CD14-positive monocyte (primary cell): ENCODE measurements at regions not wholly inside any gene's neighbourhood (a gene's known extent, or its start where the extent isn't known, plus 50 kb on each side); places are given as distances from the start of the nearest gene placed in this dataset.

Source experiments
- DNase-seq, 3 donors: peaks; one replicate each; pipeline ENCODE4 v3.0.0-alpha.2; 2011 to 2022
- H2AFZ ChIP-seq: 2 replicates; pipeline ENCODE4 v1.6.0; 2012; ENCODE audit warnings: mild to moderate bottlenecking, low read depth, low read length, inconsistent platforms; ENCODE audit not compliant: insufficient read depth, poor library complexity, severe bottlenecking
- H3K27ac ChIP-seq, 2 donors: 1 replicate in 1 of 2; 2 replicates in 1 of 2; pipeline ENCODE4 v1.5.1; 2012 to 2013; ENCODE audit warnings: low read length in 2 of 2, control low read depth in 1 of 2, inconsistent platforms in 1 of 2, low read depth in 1 of 2, mild to moderate bottlenecking in 1 of 2
- H3K27me3 ChIP-seq, 2 donors: one replicate each; pipeline versions ENCODE4 v1.6.0 to v1.6.1; 2011 to 2013; ENCODE audit warnings: low read length in 2 of 2; ENCODE audit not compliant: control insufficient read depth in 2 of 2, insufficient read depth in 2 of 2
- H3K36me3 ChIP-seq, 2 donors: replicated peaks in 1 of 2; 1 replicate in 1 of 2; 2 replicates in 1 of 2; pipeline versions ENCODE4 v1.5.1 to v1.6.1; 2012 to 2013; ENCODE audit warnings: low read length in 2 of 2, control low read depth in 1 of 2, inconsistent platforms in 1 of 2, mild to moderate bottlenecking in 1 of 2; ENCODE audit not compliant: insufficient read depth in 2 of 2, control insufficient read depth in 1 of 2
- H3K4me1 ChIP-seq, 2 donors: 1 replicate in 1 of 2; 2 replicates in 1 of 2; pipeline versions ENCODE4 v1.5.1 to v1.6.1; 2012 to 2013; ENCODE audit warnings: low read length in 2 of 2, control low read depth in 1 of 2, inconsistent platforms in 1 of 2, mild to moderate bottlenecking in 1 of 2, moderate library complexity in 1 of 2; ENCODE audit not compliant: insufficient read depth in 2 of 2, control insufficient read depth in 1 of 2
- H3K4me2 ChIP-seq: replicated peaks from 2 replicates; pipeline ENCODE3; 2012; ENCODE audit warnings: low read length, moderate library complexity, mild to moderate bottlenecking; ENCODE audit not compliant: poor library complexity, severe bottlenecking; ENCODE audit errors: extremely low read depth
- H3K4me3 ChIP-seq, 3 experiments: fragments of 200-600 bp in 1 of 3; sonication (generic) in 1 of 3; replicated peaks in 1 of 3; 1 replicate in 2 of 3; 2 replicates in 1 of 3; pipeline ENCODE4 v1.5.1; 2011 to 2013; ENCODE audit warnings: low read length in 3 of 3, mild to moderate bottlenecking in 3 of 3, control low read depth in 2 of 3, low read depth in 2 of 3, inconsistent platforms in 1 of 3, moderate library complexity in 1 of 3
- H3K79me2 ChIP-seq: 2 replicates; pipeline ENCODE4 v1.6.0; 2012; ENCODE audit warnings: mild to moderate bottlenecking, control low read depth, inconsistent platforms, low read length, moderate library complexity; ENCODE audit not compliant: insufficient read depth
- H3K9ac ChIP-seq: 2 replicates; pipeline ENCODE4 v1.6.0; 2017; ENCODE audit warnings: low read length, mild to moderate bottlenecking; ENCODE audit not compliant: insufficient read depth, poor library complexity, severe bottlenecking
- H3K9me3 ChIP-seq, 2 donors: replicated peaks in 1 of 2; 1 replicate in 1 of 2; 2 replicates in 1 of 2; pipeline versions ENCODE4 v1.5.1 to v1.6.1; 2012 to 2013; ENCODE audit warnings: low read length in 2 of 2, control low read depth in 1 of 2; ENCODE audit not compliant: control insufficient read depth in 1 of 2, insufficient read depth in 1 of 2
- H4K20me1 ChIP-seq: 2 replicates; pipeline ENCODE4 v1.6.0; 2012; ENCODE audit warnings: mild to moderate bottlenecking, low read length, control low read depth, moderate library complexity; ENCODE audit not compliant: insufficient read depth
- H3K27ac Mint-ChIP-seq, 7 donors: one replicate each; pipeline ENCODE4 v1.8.0; 2020; ENCODE audit warnings: mild to moderate bottlenecking in 7 of 7, mixed read lengths in 7 of 7, moderate library complexity in 6 of 7, inconsistent platforms in 2 of 7
- H3K27me3 Mint-ChIP-seq, 3 donors: one replicate each; pipeline ENCODE4 v1.8.0; 2021 to 2022; ENCODE audit warnings: low read depth in 3 of 3, mild to moderate bottlenecking in 3 of 3, mixed read lengths in 3 of 3, moderate library complexity in 3 of 3, inconsistent platforms in 1 of 3
- H3K36me3 Mint-ChIP-seq, 2 donors: one replicate each; pipeline ENCODE4 v1.8.0; 2020; ENCODE audit warnings: mixed read lengths in 2 of 2, inconsistent platforms in 1 of 2, mild to moderate bottlenecking in 1 of 2
- H3K4me1 Mint-ChIP-seq: one replicate; pipeline ENCODE4 v1.8.0; 2020; ENCODE audit warnings: mild to moderate bottlenecking, mixed read lengths
- H3K4me3 Mint-ChIP-seq, 2 donors: one replicate each; pipeline ENCODE4 v1.8.0; 2020; ENCODE audit warnings: mild to moderate bottlenecking in 2 of 2, mixed read lengths in 2 of 2, moderate library complexity in 1 of 2
- H3K9me3 Mint-ChIP-seq, 7 donors: one replicate each; pipeline ENCODE4 v1.8.0; 2020 to 2022; ENCODE audit warnings: mixed read lengths in 7 of 7, mild to moderate bottlenecking in 6 of 7, moderate library complexity in 6 of 7, inconsistent platforms in 2 of 7
- CTCF ChIP-seq: fragments of 200-600 bp; IDR thresholded peaks from one replicate; pipeline ENCODE4 v1.8.0; 2022; ENCODE audit warnings: antibody characterized with exemption, mild to moderate bottlenecking
- WGBS: methylation state at CpG from one replicate; pipeline ENCODE4 v1.1.5; 2013; ENCODE audit warnings: missing lambda C conversion rate; ENCODE audit not compliant: insufficient coverage; 5-methylcytosine and 5-hydroxymethylcytosine counted together
- intact Hi-C, 2 donors: fragments of 100-400 bp; cut with micrococcal nuclease; formaldehyde crosslinking; loops; one replicate each; pipeline versions ENCODE4 v1.15.0 to v1.15.1; 2023

GRCh38 chr4:119921830-119922229 lies 144.8 kb downstream of the MAD2L1 start:
- Histone ChIP-seq H3K9me3 (no peaks in the 10 kb centered on the region), H3K27me3 (no peaks in the 10 kb centered on the region), H3K79me2 (no peaks in the 10 kb centered on the region), H3K4me2 (no peak overlapping the region), H3K27ac (no peak overlapping the region), H3K4me3 (no peak overlapping the region), H3K36me3 (no peaks in the 10 kb centered on the region), H4K20me1 (no peaks in the 10 kb centered on the region), H3K9ac (no peak overlapping the region), H2AFZ (no peak overlapping the region), H3K4me1 (no peaks in the 10 kb centered on the region)
- peaks cover 0 to 6% (median 2%) of the 10 kb centered on the region in 7 donors for H3K9me3 Mint-ChIP-seq
- peaks cover 0 to 1% (median 0%) of the 10 kb centered on the region in 3 donors for H3K27me3 Mint-ChIP-seq
- no peak for DNase-seq
- H3K27ac Mint-ChIP-seq, result no peak overlapping the region
- H3K36me3 Mint-ChIP-seq, result no peaks in the 10 kb centered on the region
- WGBS, result 76% methylated on average over 2 of the region's 4 CpGs
- no peaks in the 10 kb centered on the region for H3K4me1 Mint-ChIP-seq
- intact Hi-C loops, result no loop called here
- TF ChIP-seq CTCF, result no peak
- H3K4me3 Mint-ChIP-seq, result no peak overlapping the region

GRCh38 chr4:119906277-119906676 lies 160.4 kb downstream of the MAD2L1 start:
- no peaks in the 10 kb centered on the region for H3K36me3 ChIP-seq
- H3K27ac ChIP-seq, result no peak overlapping the region
- Mint-ChIP-seq H3K4me3 (no peak overlapping the region), H3K27ac (no peak overlapping the region), H3K9me3 (peaks cover 0 to 17% (median 7%) of the 10 kb centered on the region in 7 donors), H3K36me3 (no peaks in the 10 kb centered on the region), H3K4me1 (no peaks in the 10 kb centered on the region), H3K27me3 (no peaks in the 10 kb centered on the region)
- H3K79me2 ChIP-seq, result no peaks in the 10 kb centered on the region
- no peaks in the 10 kb centered on the region for H3K27me3 ChIP-seq
- H3K9me3 ChIP-seq, result peaks cover 5 to 11% of the 10 kb centered on the region in 2 donors
- 100% methylated on average over 2 of the region's 6 CpGs for WGBS
- no peak overlapping the region for H3K4me3 ChIP-seq
- no peak overlapping the region for H3K4me2 ChIP-seq
- H3K4me1 ChIP-seq, result no peaks in the 10 kb centered on the region
- H4K20me1 ChIP-seq, result no peaks in the 10 kb centered on the region
- no peak for DNase-seq
- no peak overlapping the region for H3K9ac ChIP-seq
- no peak for TF ChIP-seq CTCF
- intact Hi-C loops, result no loop called here
- no peak overlapping the region for H2AFZ ChIP-seq
